HG03159 (cell line): ENCODE measurements at regions not wholly inside any gene's neighbourhood (a gene's known extent, or its start where the extent isn't known, plus 50 kb on each side); places are given as distances from the start of the nearest gene placed in this dataset.
"Not testable (repeated sequence)": the region's sequence is repeated elsewhere in the genome, so short reads cannot be mapped to it uniquely, and the experiment has no call there.

ENCODE experiments used
- ATAC-seq: cut with Tn5 transposase; IDR thresholded peaks from one replicate; pipeline ENCODE4 v1.9.1; 2021; ENCODE audit warnings: mild to moderate bottlenecking, moderate library complexity; ENCODE audit not compliant: unreplicated experiment

DNA sequence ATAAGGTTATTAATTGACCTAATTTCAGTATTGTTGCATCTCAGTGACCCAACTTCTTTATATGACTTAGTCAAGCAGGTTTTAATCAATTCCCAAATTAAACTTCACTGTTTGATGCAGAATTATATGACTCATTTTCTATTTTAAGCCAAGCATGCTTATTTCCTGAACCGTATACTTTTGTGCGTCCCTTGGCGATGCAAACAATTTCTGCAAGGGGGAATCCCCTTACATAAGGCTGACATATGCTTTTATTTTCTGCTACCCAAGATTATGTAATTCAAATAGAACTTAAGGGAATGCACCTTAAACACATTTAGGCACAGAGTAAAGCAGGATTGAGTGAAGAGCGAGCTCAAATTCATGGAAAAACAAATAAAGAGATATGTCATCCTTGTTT, 303.9 kb downstream of the PDCD6IP start:
- peak; percentile 65 for ATAC-seq

DNA sequence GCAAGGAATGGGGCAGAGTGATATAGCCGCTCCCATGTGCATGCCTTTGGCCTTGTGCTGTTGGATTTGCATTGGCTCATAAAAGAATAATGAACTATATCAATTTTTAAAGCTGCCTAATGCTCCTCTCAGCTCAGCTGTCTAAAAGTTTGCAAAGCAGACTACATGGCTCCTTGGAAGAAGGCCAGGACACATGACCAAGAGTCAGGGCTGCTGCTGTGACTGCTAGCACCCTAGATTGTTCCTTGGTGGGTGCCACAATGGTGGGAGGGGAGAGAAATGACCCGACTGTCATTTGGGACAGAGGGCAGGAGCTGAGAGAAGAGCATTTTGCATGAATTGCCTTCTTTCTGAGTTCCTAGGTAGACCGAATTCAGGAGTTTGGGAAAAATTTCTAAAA, 307.9 kb downstream of the PDCD6IP start:
- ATAC-seq: no peak

DNA sequence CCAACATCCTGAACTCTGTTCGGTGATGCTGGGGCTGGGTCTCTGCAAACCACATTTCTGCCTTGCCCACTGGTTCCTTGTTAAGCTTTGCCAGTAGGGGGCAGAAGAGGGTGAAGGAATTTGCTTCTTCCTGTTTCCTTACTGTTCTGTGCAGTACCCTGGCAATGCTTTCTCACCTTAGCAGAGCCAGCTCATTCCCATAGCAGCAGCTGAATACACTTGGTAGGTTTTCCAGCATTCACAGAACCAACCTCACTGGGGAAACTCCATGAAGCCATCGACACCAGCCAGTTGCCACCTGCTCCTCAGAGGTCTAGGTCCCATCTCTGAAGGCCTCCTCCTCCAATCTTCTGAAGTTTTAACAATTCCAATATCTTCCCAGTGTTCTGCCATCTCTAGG, 308.4 kb downstream of the PDCD6IP start:
- ATAC-seq: no peak

DNA sequence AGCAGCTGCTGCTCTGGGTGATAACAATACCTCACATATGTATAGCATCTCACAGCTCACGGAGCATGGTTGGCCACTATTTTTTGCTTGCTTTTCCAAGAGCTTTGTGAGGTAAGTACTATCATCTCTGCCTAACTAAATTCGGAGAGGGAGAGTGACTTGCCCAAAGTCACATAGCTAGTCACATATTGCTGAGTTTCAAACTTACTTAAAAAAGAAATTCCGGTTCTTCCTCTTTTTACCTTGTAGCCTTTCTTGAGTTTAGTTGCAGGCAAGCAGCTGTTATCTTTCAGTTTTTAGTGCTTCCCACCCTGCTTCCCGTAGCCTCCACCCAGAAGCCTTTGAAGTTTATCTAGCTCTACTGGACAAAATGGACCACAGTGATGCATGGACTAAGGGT, 309.2 kb downstream of the PDCD6IP start:
- ATAC-seq: peak; percentile 39

DNA sequence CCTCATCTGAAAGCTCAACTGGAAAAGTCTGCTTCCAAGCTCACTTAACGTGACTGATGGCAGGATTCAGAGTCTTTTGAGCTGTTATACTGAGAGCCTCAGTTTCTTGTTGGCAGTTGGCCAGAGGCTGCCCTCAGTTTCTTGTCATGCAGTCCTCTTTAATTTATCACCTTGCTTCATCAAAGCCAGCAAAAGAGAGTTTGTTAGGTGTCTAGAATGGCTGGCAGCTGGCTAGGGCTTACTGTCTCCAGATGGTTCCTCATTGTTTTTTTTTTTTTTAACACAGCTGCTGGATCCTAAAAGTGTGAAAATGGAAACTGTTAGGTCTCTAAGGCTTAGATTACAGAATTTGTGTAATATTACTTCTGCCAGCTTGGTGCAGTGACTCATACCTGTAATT, 310.6 kb downstream of the PDCD6IP start:
- no peak for ATAC-seq

DNA sequence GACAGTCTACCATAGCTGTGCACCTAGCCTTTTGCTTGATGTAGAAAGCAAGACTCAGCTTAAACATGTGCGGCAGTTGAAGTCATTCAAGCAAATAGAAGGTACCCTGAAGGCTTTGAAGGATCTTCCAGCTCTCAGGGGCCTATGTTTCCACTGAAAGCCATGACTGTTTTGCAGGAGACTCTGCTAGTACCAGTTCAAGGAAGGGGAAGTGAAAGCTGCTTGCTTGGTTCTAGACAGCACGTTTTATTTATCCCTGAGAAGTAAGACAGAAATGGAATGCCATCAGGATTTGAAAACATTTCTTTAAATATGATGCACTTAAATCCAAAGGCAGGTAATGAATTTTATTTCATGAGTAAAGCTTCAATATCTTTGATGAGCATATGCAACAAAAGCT, 311.4 kb downstream of the PDCD6IP start:
- peak; percentile 63 for ATAC-seq

DNA sequence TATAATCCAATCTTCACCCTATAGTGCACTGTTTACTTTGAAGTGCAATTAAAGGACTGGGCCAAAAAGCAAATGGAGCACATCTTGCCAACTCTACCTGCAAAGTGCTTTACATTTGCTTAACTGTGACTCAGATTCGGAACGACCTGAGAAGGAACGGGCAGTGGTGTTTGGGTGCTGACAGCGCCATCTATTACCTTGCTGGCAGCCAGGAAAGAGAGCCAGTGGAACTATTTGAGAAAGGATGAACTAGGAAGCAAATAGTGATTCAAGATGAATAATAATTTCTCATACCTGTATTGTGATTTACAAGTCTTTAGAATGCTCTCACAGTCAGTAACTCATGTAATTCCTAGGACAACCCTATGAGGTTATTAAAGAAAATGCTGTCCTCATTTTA, 312.9 kb downstream of the PDCD6IP start:
- ATAC-seq: no peak

DNA sequence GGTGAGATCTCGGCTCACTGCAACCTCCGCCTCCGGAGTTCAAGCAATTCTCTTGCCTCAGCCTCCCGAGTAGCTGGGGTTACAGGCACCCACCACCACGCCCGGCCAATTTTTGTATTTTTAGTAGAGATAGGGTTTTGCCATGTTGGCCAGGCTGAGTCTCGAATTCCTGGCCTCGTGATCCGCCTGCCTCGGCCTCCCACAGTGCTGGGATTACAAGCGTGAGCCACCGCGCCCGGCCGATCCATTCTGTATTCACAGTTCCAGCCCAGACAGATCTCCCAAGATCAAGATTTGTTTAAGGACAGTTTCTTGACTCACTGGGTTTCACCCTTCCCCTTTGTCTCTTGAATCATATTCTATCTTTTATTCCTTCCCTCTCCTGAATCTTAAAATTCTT, 313.8 kb downstream of the PDCD6IP start:
- not testable (repeated sequence) for ATAC-seq

DNA sequence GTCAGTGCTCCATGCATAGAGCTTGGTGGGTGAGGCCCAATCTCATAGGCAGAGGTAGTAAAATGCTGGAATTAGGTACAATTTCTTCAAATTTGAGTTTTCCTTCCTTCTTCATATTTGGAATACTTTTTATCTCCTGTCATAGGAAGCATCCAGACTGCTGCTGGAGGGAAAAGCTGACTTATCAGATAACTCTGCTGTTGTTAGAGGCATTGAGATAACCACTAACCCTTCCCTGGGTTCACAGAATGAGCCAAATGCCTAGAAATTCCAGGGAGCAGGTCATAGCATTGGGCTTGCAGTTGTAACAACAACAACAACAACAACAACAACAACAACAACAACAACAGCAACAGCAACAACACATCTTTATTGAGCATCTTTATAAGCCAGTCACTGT, 332.7 kb downstream of the PDCD6IP start:
- ATAC-seq: no peak

DNA sequence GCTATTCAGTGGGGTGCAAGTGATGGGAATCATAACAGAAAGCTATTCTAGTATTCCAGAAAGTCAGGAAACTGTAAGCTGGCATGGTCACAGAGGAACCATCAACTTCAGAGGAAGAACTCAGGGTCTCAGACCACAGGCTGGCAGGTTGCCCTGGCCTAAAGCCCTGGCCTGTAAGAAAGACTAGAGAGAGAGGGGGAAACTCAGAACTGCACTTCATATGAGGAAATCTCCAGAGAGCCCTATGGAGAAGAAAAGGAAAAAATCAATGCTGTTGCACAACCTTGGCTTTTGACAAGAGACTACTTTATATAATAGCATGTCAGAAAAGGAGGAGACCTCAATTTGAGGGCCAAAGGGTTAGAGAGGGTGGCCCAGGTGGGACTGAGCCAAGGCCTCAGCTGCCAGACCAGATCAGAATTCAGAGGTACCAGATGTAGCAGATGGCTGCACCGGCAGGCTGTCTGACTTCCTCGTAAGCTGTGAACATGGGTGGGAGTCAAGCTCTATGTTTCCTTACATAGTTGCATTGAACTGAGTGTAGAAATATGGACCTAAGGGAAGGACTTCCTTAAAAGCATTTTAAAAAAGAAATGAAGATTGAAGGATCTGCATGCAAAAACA, 333.8 kb downstream of the PDCD6IP start:
- ATAC-seq: no peak

DNA sequence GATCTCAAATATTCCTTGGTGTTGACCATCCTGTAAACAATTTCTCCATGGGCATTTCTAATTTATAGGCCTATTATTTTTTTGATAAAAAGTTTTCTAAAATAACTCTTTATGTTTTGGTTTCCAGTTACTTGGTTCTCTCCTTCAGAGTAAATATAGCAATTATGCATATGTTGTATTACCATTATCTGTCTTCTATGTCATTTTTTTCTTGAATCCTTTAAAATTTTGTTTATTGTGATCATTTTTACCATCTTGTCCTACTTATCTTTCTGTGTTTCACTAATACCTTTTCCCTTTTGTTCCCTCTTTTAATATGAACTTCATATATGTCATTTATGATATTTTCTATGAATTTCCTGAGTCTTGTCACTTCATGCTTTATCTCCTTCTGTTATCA, 341.1 kb downstream of the PDCD6IP start:
- no peak for ATAC-seq

DNA sequence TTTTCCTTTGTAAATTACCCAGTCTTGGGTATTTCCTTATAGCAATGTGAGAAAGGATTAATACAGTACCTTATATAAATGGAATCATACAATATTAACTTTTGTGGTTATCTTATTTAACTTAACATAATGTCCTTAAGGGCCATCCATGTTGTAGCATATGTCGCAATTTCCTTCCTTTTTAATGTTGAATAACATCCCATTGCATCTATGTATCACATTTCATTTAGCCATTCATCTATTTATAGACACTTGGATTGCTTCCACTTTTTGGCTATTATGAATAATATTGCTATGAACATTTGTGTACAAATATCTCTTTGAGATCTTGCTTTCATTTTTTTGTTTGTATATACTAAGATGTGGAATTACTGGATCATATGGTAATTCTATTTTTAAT, 342.2 kb downstream of the PDCD6IP start:
- ATAC-seq: no peak

DNA sequence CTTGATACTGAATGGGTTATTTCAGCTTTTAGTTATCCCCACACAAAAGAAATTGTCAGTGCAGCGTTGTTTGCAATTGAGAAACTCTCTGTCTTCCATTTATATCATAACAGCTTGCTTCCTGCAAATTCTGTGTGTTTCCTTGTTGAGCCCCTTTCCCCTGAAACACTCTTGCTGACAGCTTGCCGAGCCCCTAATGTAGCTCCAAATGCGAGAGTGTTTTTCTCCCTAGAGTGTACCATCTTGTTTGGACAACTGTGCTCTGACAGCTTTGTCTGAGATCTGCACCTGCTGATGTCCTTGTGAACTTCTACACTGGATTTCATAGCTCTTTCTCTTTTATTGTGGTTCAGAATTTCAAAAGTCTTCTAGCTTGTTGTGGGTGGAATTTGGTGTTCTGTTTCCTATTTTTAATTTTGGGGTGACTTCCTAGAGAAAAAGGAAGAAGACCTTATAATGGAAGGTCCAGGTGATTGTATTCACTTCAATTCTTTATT, 343.5 kb downstream of the PDCD6IP start:
- ATAC-seq: no peak

DNA sequence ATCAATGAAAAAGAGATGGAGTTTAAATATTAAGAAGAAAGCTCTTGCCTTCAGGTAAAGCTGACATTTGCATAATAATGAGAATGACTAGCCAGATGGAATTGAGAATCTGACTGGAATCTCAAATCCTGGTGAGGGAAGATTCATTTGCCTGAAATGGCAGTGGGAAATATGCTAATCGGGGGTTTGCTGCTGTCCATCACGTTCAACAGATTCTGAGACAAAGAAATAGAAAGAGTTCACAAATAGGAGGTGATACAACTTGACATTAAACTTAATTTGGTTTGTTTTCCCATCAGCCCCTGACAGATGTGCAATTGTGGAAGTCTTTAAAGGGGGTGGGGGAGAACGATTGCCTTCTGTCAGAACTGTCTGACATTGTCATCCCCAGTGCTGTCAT, 347.4 kb downstream of the PDCD6IP start:
- no peak for ATAC-seq

DNA sequence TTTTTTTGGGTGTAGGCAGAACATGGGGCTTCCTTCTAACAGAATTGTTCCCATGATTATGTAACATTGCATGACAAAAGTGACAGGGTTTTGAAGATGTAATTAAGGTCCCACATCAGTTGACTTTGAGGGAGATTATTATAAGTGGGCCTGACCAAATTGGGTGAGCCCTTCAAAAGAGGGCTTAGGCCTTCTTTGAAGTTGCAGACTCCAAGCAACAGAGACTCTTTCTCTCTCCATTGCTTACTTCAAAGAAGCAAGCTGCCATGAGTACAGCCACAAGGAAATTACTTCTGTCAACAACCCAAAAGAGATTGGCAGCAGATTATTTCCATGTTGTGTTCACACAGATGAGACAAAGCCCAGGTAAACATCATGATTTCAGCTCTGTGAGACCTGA, 348.2 kb downstream of the PDCD6IP start:
- no peak for ATAC-seq

DNA sequence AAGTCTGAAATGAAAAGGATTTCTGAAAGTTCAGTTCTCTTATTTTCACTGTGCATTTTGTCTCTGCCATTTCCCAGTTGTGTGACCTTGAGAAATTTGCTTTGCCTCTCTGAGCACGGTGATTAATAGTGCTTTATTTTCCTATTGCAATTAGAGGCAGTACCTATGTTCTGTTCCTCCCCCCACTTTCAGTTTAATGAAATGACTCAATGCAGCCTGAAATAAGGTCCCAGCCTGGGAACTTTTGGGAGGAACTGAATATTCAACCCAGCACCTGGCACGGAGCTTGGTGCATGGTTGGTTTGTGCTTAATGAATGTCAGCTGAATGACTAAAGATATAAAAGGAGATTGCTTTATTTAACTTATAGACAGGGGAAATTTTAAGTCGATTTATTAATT, 352.6 kb downstream of the PDCD6IP start:
- ATAC-seq: no peak

DNA sequence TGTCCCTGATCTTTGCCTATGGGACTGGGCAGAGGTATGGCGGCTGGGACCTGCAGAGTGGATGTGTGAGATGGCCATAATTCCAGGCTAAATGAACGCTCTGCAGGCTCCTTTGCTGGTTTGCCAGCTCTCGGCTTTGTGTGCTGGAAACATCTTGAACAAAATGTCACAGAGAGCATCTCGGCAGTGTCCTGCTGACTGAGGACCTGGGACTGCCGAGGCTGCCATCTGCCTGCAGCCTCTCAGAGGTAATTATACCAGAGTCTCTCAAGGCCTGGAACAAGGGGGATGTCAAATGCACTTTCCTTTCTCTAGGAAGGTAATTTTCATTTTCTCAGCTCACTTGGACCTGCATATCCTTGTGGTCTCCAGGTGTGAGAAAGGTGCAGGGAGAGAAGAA, 354.2 kb downstream of the PDCD6IP start:
- ATAC-seq: no peak

DNA sequence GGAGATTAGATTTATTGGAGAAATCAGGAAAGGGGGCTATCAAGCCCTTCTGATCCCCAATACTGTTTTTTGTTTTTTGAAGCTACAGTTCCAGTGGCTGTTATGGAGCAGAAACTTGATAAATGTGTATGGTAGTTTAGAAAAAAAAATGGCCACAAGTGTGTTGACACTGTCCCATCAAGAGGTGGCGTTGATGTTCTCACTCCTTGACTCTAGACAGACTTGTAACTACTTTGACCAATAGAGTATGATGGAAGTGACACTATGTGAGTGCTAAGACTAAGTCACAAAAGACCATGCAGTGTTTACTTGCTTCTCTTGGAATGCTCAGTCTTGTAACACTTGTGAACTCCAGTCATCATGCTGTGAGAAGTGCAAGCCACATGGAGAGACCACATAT, 356.7 kb downstream of the PDCD6IP start:
- ATAC-seq: peak; percentile 8

DNA sequence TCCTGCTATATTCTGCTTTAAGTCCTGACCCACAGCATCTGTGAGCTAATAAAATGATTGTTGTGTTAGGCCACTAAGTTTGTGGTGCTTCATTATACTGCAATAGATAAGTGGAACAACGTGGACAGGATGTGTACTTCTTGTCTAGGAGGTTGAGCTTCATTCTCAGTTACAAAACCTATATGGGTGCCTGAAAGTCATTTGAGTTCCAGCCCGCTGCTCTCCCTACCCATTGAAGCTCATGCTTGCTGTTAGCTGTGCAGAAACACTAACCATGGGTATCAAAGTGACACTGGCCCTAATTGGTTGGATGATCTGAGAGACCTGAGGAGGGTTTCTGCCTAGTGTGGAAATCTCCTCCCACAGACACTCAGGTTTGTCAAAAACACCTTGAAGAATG, 357.2 kb downstream of the PDCD6IP start:
- ATAC-seq: peak; percentile 71

DNA sequence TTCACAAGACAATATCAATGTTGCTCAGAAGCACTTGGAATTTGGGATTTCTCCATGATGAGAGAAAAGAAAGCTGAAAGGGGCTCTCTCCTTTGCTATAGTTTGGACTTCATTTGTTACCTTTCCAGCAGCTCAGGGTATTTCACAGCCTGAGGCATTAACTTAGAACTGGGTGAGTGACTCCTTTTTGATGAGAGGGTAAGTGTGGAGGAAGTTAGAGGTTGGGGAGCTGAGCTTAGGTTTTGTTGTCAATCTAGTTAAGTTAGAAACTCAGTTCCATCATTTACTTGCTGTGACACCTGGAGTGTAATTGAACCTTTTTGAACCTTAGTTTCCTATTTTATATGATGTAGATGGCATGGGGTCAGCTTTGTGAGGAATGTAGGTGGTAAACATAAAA, 359.1 kb downstream of the PDCD6IP start:
- no peak for ATAC-seq

DNA sequence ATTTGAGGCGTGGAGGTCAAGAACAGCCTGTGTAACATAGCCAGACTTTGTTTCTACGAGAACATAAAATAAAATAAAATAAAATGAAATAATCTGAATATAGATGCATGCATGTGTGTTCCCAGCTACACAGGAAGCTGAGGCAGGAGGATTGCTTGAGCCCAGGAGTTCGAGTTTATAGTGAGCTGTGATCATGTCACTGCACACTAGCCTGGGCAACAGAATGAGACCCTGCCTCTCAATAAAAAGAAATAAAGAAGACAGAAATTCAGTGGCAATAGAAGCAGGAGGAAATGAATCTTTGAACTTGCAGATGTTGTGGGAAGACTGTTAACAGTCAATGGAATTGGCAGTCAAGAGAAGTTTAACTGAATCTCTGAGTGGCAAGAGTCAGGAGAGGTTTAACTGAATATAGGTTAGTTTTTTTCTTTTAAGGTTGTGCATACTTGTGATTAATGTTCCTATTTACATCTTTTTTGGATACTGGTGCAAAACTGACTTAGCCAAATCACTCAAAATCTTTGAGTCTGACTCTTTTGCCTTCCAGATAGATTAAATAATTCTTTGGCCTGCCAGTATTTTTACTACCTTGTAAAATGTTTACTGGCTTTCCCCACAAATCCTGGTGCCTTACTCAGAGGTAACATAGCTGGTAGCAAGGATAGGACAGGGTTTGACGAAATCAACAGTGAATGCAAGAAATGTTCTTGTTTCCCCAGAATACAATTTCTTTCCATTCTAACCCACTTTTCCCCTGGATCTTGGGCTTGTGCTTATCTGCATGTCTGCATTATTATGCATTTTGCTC, 361.4 kb downstream of the PDCD6IP start:
- no peak for ATAC-seq

DNA sequence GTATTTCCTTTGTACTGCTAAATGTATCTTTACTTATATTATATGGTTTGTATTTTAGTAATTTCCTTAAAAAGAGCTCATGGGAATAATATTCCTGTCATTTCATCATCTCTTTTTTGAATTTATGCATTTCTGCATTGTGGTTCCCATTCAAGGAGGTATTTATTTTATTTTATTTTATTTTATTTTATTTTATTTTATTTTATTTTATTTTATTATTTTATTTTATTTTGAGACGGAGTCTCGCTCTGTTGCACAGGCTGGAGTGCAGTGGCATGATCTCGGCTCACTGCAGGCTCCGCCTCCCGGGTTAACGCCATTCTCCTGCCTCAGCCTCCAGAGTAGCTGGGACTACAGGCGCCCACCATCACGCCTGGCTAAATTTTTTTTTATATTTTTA, 371.2 kb downstream of the PDCD6IP start:
- ATAC-seq: not testable (repeated sequence)

DNA sequence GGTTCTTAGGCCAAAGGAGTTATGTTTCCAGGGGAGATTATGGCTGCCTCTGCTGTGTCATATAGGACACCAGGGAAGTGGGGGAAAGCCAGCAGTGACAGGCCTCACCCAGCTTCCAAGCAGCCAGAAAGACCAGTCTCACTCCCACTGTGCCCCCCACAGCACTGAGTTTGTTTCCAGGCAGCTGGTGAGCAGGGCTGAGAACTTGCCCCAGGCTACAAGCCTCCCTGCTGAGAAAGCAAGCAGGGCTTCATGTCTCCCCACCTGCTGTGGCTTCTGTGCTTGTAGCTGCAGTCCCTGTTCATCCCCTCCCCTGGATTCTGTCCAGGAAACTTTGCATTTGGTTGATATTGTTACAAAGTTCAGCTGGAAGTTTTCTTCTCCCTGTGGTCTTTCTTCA, 376.3 kb downstream of the PDCD6IP start:
- ATAC-seq: no peak
